HG02981 (cell line): ENCODE measurements at regions not wholly inside any gene's neighbourhood (a gene's known extent, or its start where the extent isn't known, plus 50 kb on each side); places are given as distances from the start of the nearest gene placed in this dataset.
"Not testable (repeated sequence)": the region's sequence is repeated elsewhere in the genome, so short reads cannot be mapped to it uniquely, and the experiment has no call there.

ENCODE experiments used
- ATAC-seq: cut with Tn5 transposase; IDR thresholded peaks from one replicate; pipeline ENCODE4 v1.9.1; 2021; ENCODE audit warnings: mild to moderate bottlenecking, moderate library complexity; ENCODE audit not compliant: unreplicated experiment

DNA sequence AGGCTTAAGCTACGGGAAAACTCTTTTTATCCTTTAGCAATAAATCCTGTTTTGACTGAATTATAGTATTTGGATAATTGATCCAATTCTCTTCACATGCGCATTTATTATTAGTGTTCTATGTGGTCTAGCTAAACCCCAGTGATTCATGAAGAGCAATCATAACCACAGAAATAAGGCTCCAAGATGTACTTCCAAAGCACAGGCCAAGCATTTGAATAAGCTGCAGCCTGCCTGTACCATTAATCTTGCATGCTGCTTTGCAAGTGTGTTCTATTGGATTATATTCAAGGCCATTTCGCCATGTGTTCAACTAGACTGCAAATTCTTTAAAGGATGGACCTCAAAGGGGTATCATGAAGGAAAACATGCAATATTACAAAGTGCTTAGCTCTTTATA, 385.2 kb upstream of the FAT1 start:
- ATAC-seq, result no peak

DNA sequence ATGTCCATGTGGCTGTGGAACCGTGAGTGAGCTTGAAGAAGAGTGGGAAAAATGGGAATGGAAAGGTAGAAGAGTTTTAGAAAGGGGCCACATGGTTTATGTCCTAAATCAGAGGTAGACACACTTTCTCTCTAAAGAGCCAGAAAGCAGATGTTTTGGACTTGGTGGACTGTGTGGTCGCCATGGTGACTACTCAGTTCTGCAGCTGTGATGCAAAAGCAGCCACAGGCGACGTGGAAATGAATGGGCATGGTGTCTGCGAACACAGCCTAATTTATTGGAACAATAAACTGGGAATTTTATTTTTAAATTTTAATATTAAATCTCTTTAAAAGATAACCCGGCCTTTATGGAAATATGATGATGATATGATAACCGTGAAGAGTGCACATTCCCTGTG, 386.0 kb upstream of the FAT1 start:
- ATAC-seq, result no peak

DNA sequence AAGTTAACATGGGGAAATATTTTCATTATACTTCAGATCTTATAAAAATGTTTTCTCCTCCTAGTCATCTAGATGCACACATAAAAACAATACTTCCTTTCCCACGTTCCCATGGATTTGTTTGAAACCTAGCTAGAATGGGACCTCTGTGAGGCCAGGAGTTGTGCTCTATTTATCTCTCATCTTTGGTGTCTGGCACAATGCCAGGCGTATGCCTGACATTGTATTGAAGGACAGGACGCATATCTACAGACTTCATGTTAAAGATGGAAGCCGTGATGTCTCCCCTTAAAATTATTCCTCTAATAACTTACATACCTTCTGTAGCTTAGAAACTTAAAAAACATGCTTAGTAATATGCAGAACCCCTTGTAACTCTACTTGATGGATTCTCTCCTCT, 394.5 kb upstream of the FAT1 start:
- no peak for ATAC-seq

DNA sequence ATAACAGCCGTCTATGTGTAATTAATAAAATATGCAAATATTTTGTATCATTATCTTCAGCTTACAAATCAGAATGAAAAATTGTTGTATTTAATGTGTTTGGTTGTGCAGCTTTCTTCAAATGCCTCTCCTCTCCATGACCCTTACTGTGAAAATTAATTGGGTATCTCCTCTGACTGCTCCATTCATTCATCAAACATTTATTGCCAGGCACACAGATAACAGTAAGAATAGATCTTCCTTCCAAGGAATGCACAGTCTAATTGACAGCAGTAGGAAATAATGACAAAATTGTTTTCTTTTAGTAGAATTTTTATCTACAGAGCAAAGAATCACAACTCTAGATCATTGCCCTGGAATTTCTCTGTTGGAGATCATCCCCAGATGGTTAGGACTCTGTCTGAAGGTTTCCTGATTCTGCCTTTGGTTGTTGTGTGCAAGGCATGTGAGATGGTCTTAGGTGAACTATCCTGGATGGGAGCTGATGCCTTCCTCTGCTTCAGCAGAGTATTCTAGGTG, 395.0 kb upstream of the FAT1 start:
- ATAC-seq, result no peak

DNA sequence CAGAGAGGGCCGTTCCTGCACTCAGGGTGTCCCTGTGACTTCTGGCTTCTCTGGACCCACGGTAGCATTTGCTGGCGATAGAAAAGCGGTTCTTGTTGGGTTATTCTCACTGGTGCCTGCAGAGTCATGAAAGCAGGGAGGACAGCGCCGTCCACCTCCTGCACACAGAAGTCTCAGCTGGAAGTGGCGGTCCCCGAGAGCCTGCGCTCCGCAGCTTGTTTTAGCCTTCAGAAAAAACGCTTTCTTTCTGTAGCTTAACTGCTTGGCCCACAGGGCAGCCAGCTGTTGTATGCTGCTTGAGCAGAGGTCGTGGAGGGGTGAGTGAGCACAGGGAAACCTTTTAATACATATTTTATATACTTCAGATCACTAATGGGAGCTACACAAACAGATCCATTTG, 400.7 kb upstream of the FAT1 start:
- no peak for ATAC-seq

DNA sequence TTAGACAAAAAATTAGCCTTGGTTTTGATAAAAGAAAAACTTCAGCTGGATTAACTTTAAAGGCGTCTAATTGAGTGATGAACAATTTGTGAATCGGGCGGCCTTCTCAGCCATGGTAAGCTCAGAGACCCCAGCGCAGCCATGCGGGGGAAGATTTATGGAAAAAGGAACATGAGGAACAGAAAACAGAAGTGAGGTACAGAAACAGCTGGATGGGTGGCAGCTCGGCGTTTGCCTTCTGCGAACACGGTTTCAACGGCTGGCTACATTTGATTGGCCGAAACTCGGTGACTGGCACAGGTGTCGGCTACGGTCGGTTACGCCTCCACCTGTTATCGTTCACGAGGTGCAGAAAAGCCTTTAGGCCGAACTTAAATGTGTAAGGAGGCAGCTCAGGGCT, 401.4 kb upstream of the FAT1 start:
- no peak for ATAC-seq

DNA sequence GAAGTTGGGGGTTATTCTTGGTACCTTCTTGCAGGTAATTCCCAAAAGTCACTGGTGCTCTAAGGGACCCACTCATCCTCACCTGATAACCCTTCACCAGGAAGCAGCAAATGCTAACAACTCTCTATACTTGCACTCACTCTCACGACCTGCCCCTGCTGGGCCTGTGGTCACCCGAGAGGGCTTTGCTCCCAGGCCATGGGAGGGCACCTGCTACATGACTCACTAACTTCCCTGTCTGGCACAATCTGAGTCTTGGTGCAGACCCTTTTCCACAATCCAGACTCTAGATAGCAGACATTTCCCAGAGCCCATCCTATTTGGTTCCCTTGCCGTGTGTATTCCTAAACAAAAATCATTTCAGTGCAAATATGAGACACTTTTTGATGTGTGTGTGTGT, 403.8 kb upstream of the FAT1 start:
- no peak for ATAC-seq

DNA sequence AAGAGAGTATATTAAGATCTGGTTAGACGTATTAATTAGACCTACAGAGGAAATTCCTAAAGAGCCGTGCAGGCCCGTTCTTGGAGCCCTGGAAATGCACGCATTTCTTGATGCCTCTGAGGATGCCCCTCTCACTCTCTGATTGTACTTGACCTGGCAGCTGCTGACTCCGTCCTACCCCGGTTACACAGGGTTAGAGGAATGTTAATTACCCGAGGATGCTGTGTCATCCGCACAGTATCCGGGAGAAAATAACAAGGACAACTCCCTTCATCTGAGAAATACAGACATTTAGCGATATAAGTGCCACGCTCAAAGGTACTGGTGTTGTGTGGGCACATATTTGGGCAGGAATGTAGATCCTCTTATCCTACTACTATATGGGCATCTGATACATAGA, 404.6 kb upstream of the FAT1 start:
- no peak for ATAC-seq

DNA sequence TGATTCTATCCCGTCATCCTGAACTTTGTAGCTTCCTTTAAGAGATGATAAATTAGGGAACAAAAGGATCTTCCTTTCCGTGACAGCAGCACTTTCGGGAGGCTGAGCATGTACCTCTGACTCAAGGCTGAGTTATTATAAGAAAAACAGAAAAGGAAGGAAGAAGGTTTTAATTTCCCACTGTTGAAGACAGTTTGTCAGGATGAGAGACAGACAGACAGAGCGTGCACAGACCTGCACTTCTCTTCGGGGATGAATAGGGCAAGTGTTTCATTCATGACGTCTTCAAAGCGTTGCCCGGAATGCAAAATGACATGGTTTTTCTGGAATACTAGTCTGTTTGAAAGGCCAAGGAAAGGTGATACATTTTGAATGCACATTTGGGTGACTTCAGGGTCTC, 405.3 kb upstream of the FAT1 start:
- no peak for ATAC-seq

DNA sequence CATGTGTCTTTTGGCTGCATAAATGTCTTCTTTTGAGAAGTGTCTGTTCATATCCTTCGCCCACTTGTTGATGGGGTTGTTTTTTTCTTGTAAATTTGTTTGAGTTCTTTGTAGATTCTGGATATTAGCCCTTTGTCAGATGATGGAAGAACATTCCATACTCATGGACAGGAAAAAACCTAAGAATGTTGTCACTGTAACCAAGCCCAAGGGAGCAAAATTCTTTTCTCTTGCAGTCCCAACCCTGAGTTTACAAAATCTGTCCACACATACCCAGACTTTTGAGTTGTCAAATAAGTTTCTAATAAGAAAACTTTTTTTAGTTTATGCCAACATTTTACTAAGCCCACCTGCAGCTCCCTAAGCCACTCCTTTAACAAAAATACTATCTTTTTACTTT, 408.2 kb upstream of the FAT1 start:
- ATAC-seq, result not testable (repeated sequence)

DNA sequence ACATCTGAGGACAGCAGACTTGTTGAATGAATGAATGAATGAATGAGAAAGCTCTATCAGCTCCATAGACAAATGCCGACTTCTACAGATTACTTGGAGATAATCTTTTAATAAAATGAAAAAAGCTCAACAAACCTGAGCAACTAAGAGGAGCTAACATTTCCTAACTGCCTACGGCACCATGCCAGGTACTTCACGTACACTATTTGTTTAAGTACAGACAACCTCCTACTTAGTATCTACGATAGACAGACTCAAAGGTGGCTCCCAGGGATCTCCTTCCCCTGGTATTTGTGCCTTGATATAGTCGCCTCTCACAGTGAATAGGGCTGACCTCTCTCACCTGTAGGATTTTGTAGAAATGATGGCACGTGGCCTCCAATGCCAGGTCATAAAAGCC, 412.2 kb upstream of the FAT1 start:
- no peak for ATAC-seq

DNA sequence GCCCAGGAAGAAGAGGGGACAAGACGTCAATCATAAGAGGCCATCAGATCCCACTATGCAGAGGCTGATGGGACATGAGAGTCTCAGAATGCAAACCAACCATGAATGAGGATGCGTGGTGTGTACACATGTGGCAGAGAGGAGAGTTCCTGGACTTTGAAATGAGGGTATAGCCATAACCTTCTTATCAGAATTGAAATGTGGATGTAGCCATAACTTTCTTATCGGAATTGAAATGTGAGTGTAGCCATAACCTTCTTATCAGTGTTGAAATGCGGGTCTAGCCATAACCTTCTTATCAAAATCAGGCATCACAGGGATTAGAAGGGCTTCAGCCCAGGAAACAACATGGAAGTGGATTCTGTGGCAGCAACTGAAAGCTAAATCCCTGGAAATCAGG, 415.5 kb upstream of the FAT1 start:
- ATAC-seq, result no peak

DNA sequence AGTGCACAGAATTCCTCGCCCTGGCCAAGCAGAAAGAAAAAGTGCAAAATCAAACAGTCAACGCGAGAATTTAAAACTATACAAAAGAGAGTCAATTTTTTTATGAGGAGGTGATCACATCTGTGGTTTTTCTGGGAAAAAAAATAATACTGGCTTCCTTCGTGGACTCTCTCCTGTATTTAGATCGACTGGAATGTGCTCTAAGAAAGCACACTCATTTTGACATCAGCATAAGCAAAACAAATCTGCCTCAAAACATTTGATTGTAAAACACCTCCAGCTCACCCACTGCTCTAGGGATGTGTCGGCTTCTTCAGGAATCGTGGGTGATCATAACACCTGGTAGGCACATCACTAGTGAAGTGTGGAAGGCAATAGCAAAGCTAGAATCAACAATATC, 417.4 kb upstream of the FAT1 start:
- ATAC-seq, result no peak

DNA sequence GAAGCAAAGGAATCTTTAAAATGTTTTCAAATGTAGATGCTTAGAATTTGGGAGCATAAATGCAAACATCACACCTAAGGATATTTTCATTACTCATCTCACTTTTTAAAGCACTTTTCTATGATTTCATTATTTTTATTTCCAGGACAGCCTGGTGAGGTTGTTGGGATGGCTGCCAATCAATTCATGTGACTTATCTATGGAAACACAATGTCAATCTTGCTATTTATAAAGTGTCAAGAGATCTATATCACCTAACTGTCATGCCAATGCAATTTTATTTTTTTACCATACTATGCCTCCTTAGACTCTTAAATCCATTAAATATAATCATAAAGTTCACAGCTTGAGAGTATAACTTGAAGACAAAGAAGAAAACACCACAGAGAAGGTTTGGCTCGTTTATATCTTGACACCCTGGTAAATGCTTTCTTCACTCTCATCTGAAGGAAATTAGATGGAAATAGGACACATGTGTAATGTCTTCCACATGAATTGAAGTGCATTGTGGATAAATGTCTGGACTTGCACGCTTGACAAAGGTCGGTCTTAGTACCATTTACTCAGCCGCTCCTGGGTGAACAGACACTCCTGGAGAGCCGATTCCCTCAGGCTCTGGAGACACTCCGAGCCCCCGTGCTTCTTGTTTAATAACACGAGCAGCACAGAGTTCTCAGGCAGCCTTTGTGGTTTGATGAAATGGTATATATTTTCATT, 425.7 kb upstream of the FAT1 start:
- ATAC-seq, result no peak

DNA sequence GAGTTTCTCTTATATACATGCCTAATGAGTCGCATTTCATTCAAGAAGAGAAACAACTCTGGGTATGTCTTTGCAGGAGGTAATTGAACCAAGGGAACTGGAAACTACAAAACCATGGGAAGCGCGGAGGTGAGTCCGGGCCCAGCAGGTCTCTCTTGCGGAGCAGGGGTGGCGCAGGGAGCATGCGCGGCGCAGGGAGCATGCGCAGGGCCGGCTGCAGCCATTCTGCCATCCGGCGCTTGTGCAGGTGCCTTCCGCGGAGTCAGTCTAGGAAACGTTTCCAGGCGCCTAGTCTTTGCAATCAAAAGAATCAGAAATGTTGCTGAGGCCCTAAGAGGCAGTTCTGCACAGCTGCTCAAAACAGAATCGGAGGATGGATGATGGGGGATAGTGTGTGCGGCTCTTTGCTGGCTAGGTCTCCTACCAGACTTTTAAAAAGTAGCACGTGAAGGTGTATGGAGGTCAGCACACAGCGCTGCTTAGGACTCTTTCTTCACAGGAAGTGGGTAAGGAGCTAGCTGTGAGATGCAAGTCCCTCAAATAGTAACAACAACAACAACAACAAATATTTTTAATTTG, 433.8 kb upstream of the FAT1 start:
- no peak for ATAC-seq

DNA sequence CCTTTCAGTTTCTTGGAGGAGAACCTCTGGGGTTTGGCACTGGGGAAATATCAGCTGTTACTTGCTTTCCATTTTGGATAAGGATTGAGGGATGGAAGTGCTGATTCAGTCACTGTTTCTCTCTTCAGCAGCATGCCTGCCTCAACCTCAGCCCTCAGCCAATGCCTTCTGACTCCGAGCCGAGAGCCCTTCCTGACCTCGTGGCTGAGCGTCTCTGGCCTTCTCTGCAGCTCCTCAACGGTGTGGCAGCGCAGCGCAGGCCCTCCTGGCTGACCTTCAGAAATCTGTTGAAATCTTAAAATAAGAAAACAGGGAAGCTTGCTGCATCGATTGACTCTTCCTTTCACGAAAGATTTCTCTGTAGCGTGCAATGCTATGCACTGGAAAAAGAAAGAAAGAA, 434.3 kb upstream of the FAT1 start:
- no peak for ATAC-seq

DNA sequence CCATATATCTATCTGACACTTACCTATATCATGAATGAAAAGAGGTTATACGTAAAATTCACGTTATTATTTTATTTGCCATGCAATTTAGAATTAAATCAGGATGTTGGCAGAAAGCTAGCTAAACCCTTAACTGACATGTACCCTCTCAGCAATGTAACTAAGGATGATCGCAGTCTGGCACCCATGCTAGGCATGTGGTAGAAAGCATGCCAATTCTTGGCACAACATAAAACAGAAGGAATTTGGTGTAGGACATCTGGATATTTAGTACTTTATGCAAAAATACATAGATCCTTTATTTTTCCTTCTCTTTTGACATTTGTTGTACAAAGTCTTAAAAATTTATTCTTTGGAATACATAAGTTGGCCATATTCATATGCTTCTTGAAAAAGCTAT, 436.8 kb upstream of the FAT1 start:
- ATAC-seq, result no peak

DNA sequence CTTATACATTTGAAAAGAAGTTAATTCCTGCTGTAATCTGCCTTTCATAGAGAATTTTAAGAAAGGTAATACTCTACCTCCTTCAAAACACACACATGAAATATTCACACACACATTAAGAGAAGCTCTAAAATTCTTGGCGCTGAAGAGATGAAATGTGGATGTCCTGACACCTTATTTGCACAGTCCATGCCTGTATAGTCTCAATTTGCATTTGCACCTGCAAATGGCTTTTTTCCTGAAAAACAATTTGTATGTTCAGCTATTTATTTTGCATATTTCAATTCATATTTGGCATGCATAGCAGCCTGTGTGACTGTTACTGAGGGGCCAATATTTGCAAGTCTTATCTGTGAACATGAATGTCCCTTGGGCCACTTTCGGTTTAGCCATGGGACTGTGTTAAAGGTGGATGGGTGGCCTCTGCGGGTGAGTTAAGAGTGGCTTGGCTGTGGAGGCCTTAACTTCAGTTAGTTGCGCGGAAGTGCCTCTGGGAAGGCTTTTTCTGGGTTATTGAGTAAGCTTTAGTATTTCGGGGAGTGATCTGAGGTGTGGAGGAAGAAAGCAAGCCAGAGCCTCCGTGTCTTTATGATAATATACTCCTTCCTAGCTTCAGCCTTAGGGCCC, 443.3 kb upstream of the FAT1 start:
- ATAC-seq, result no peak

DNA sequence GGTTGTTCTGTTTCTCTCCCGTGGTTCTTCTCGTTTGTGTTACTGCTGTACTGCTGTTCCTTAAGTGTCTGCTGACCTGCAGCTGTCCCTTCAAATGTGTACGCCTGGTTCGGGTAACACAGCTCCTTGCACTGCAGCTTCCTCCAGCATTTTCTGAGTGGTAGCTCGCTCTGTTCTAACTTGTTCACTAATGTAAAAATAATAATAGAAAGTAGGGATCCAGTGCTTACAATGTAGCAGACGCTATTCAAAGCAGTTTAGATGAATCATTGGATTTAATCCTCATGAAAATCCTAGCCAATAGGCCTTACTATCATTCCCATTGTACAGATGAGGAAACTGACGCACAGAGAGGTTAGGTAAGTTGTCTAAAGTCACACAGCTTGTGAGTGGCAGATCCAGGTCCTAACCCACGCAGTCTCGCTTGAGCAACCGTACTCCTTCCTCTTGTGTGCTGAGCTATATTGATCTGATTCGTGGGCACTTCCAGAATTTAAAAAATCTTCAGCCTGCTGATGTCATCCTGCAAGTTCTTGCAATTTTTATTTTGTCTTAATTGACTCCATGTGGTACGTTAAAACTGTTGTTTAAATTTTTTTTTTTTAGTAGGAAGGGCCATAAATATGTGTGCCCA, 448.2 kb upstream of the FAT1 start:
- ATAC-seq, result no peak

DNA sequence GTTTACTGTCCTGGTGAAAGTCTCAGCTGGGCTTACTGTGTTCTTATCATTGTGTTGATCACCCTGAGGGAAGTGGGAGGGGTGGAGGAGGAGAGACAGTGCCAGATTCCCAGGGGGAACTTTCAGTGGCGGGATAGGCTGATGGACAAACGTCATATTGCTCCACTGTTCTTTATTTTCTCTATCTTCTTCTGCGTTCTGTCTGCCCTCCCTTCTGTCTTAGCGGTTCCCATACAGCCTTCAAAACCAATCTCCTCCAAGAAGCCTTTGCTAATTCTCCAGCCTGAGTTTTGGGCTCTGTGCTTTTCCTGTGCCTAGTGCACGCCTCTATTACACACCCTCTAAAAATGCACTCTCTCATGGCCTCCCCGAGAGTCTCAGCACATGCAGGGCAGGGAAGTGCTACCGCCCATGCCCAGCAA, 448.7 kb upstream of the FAT1 start:
- no peak for ATAC-seq

DNA sequence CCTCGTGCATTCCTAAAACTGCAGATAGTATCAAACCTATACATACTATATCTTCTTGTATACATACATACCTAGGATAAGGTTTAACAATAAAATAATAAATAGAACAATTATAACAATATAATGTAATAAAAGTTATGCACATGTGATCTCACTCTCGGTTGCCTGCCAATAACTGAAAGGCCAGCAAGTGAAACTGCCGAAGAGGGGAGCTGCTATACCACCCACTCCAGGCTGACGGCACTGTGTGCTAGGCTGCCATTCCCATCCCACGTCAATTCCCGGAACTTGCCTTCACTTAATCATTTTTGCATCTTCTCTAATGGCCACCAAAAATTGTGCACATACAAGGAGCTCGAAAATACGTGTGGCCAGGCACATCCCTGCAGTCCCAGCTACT, 451.1 kb upstream of the FAT1 start:
- no peak for ATAC-seq

DNA sequence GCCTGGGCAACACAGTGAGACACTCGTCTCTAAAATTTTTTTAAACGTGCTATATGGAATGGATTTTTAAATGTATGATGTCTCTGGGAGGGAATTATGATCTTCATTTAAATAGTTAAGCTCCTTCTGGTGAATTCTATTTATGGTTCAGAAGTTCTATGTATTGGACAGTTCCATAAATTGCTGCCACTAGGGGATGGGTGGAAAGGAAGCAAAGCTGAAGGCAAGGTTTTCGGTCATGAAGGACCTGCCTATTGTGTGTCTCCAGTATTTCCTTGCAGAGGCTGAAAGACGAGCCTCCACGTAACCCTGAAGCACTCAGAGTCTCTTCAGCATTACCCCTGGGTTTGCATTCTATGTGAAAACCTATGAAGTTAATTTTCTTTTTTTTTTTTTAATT, 451.5 kb upstream of the FAT1 start:
- no peak for ATAC-seq
